ENCODE measurements at regions not wholly inside any gene's neighbourhood (a gene's known extent, or its start where the extent isn't known, plus 50 kb on each side); places are given as distances from the start of the nearest gene placed in this dataset.

DNA sequence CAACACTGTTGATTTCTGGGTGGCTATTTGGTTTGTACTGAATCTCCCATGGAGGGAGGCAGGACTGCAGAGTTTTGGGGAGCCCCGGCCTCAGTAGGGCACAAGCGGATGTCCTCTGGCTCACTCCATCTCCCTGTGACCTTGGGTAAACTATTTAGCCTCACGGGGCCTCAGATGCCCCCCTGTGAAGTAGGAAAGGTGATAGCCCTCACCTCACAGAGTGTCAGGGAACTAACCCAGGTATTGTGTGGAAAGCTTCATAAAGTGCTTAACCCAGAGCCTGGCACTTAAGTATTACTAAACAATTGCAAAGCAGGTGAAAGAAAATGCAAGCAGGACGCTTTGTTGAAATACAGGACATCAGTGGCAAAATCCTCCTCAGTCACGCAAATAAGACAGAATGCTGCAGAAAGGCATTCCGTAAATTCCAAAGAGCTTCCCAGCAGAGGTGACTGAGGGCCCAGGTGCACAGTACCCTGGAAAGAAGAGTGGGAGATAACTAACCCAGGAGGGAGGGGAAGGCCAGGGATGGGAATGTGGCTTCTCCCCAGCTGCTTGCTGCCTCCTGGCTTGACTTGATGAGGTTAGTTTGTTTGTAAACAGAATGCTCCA is 436.3 kb downstream of the PRDM2 start:
- Histone ChIP-seq H3K36me3 (ENCODE audit: control insufficient read depth, insufficient read depth, low read length) (no peaks in the 10 kb centered on the region), H3K4me3 (replicated peaks; ENCODE audit: low read depth, low read length) (no peak overlapping the region), H3K27me3 (replicated peaks; ENCODE audit: control insufficient read depth, insufficient read depth, low read length) (peaks cover 2% of the 10 kb centered on the region)
- no peak for TF ChIP-seq CTCF (IDR thresholded peaks at IDR 0.05; ENCODE audit: insufficient read depth, low read length, poor library complexity, severe bottlenecking)
- no peak for DNase-seq (ENCODE audit: extremely low read depth, insufficient read length)

- no peak overlapping the region for H3K4me3 ChIP-seq (replicated peaks; ENCODE audit: low read depth, low read length)
- H3K36me3 ChIP-seq (ENCODE audit: control insufficient read depth, insufficient read depth, low read length) = no peaks in the 10 kb centered on the region
- H3K27me3 ChIP-seq (replicated peaks; ENCODE audit: control insufficient read depth, insufficient read depth, low read length) = peaks cover 2% of the 10 kb centered on the region
- no peak for TF ChIP-seq CTCF (IDR thresholded peaks at IDR 0.05; ENCODE audit: insufficient read depth, low read length, poor library complexity, severe bottlenecking)
- DNase-seq (ENCODE audit: extremely low read depth, insufficient read length) = no peak
Observed at GRCh38 chr1:14136881-14137280, 436.9 kb downstream of the PRDM2 start.

GRCh38 chr1:14137411-14138134 is 437.6 kb downstream of the PRDM2 start:
- DNase-seq (ENCODE audit: extremely low read depth, insufficient read length) = no peak
- Histone ChIP-seq H3K36me3 (ENCODE audit: control insufficient read depth, insufficient read depth, low read length) (no peaks in the 10 kb centered on the region), H3K27me3 (replicated peaks; ENCODE audit: control insufficient read depth, insufficient read depth, low read length) (peaks cover 2% of the 10 kb centered on the region), H3K4me3 (replicated peaks; ENCODE audit: low read depth, low read length) (no peak overlapping the region)
- no peak for TF ChIP-seq CTCF (IDR thresholded peaks at IDR 0.05; ENCODE audit: insufficient read depth, low read length, poor library complexity, severe bottlenecking)

DNA sequence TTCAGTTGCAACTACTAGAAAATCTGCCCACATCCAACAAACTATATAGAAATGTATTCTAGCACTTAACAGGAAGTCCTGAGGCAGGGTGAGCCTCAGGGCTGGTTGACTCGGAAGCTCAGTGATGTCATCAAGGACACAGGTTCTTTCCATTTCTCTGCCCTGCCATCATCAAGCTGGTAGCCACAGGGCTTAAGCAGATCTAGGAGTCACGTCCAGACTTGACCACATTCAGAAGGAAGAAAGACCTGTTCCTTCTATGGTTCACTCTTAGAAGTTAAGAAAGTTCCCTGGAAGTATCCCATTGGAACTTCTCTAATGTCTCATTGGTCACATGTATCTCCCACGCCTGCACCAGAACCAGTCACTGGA is 438.1 kb downstream of the PRDM2 start:
- H3K4me3 ChIP-seq (replicated peaks; ENCODE audit: low read depth, low read length) = no peak overlapping the region
- no peak for DNase-seq (ENCODE audit: extremely low read depth, insufficient read length)
- TF ChIP-seq CTCF (IDR thresholded peaks at IDR 0.05; ENCODE audit: insufficient read depth, low read length, poor library complexity, severe bottlenecking) = no peak
- H3K36me3 ChIP-seq (ENCODE audit: control insufficient read depth, insufficient read depth, low read length) = no peaks in the 10 kb centered on the region
- peaks cover 2% of the 10 kb centered on the region for H3K27me3 ChIP-seq (replicated peaks; ENCODE audit: control insufficient read depth, insufficient read depth, low read length)

DNA sequence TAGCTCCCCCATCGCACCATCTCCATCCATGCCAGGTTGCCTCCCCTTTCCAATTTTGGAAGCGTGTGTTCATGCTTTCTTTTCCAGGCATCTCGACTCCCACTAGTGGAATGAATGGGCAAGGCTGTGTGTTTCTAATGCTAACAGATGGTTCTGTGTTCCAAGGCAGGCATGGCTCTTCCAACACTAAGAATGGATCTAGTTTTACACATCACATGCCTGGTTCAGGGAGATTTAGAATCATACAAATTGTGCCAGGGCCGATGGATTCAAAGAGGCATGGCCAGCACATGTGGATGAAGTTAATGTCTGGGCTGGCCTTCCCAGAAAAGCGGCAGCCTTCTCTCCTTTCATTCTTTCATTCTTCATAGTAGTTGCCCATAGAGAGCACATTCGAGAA is 438.7 kb downstream of the PRDM2 start:
- H3K4me3 ChIP-seq (replicated peaks; ENCODE audit: low read depth, low read length) = no peak overlapping the region
- H3K36me3 ChIP-seq (ENCODE audit: control insufficient read depth, insufficient read depth, low read length) = no peaks in the 10 kb centered on the region
- DNase-seq (ENCODE audit: extremely low read depth, insufficient read length) = no peak
- TF ChIP-seq CTCF (IDR thresholded peaks at IDR 0.05; ENCODE audit: insufficient read depth, low read length, poor library complexity, severe bottlenecking) = no peak
- H3K27me3 ChIP-seq (replicated peaks; ENCODE audit: control insufficient read depth, insufficient read depth, low read length) = peaks cover 2% of the 10 kb centered on the region
